Progenitor cell of endocrine pancreas (in vitro differentiated cells): ENCODE measurements at regions not wholly inside any gene's neighbourhood (a gene's known extent, or its start where the extent isn't known, plus 50 kb on each side); places are given as distances from the start of the nearest gene placed in this dataset.
"Not testable (repeated sequence)": the region's sequence is repeated elsewhere in the genome, so short reads cannot be mapped to it uniquely, and the experiment has no call there.

Experiments used
- DNase-seq: peaks from one replicate; pipeline ENCODE4 v3.0.0; 2021; ENCODE audit warnings: low spot score; ENCODE audit not compliant: unreplicated experiment
- H3K27ac Mint-ChIP-seq: 2 replicates; pipeline ENCODE4 v1.8.0; 2021; ENCODE audit warnings: mild to moderate bottlenecking, moderate library complexity, mixed read lengths
- H3K27me3 Mint-ChIP-seq: 2 replicates; pipeline ENCODE4 v1.8.0; 2021; ENCODE audit warnings: mixed read lengths
- H3K36me3 Mint-ChIP-seq: 2 replicates; pipeline ENCODE4 v1.8.0; 2022; ENCODE audit warnings: mixed read lengths; ENCODE audit not compliant: insufficient read depth
- H3K4me1 Mint-ChIP-seq: 2 replicates; pipeline ENCODE4 v1.8.0; 2021; ENCODE audit warnings: low read depth, mixed read lengths
- H3K4me3 Mint-ChIP-seq: 2 replicates; pipeline ENCODE4 v1.8.0; 2021; ENCODE audit warnings: low read depth, mild to moderate bottlenecking, moderate library complexity, mixed read lengths
- H3K9me3 Mint-ChIP-seq: 2 replicates; pipeline ENCODE4 v1.8.0; 2021; ENCODE audit warnings: low read depth, mixed read lengths
- TF ChIP-seq, protein P1 (sequence below): fragments of 200-600 bp; sonication (generic); IDR thresholded peaks from one replicate; pipeline ENCODE4 v1.5.0; 2021; ENCODE audit warnings: antibody characterized with exemption, mild to moderate bottlenecking; ENCODE audit not compliant: unreplicated experiment

DNA sequence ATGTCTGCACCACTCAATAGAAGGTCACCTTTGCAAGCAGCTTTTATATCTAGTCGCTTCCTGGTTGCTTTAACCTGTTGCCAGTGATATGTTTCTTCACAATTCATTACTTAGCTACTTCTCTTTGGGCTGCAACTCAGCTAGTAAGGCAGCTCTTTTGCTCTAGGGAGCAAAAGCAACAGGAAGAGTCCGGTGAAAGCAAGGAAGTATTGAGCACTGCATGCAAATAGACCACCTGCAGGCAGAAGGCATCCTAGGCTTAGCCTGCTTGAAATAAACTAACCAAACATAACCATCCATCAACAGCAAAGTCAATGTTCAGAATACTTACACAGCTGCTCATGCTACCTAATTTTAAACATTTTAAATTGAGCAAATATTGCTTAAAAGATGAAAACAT lies 529.2 kb upstream of the LINC00305 start:
- peaks cover 3% of the 10 kb centered on the region for H3K36me3 Mint-ChIP-seq
- H3K27ac Mint-ChIP-seq: no peak overlapping the region
- DNase-seq: no peak
- peaks cover 16% of the 10 kb centered on the region for H3K9me3 Mint-ChIP-seq
- TF ChIP-seq, protein P1, sequence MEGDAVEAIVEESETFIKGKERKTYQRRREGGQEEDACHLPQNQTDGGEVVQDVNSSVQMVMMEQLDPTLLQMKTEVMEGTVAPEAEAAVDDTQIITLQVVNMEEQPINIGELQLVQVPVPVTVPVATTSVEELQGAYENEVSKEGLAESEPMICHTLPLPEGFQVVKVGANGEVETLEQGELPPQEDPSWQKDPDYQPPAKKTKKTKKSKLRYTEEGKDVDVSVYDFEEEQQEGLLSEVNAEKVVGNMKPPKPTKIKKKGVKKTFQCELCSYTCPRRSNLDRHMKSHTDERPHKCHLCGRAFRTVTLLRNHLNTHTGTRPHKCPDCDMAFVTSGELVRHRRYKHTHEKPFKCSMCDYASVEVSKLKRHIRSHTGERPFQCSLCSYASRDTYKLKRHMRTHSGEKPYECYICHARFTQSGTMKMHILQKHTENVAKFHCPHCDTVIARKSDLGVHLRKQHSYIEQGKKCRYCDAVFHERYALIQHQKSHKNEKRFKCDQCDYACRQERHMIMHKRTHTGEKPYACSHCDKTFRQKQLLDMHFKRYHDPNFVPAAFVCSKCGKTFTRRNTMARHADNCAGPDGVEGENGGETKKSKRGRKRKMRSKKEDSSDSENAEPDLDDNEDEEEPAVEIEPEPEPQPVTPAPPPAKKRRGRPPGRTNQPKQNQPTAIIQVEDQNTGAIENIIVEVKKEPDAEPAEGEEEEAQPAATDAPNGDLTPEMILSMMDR: no peak
- H3K4me3 Mint-ChIP-seq: no peak overlapping the region
- H3K4me1 Mint-ChIP-seq: peaks cover 10% of the 10 kb centered on the region
- peaks cover 3% of the 10 kb centered on the region for H3K27me3 Mint-ChIP-seq

DNA sequence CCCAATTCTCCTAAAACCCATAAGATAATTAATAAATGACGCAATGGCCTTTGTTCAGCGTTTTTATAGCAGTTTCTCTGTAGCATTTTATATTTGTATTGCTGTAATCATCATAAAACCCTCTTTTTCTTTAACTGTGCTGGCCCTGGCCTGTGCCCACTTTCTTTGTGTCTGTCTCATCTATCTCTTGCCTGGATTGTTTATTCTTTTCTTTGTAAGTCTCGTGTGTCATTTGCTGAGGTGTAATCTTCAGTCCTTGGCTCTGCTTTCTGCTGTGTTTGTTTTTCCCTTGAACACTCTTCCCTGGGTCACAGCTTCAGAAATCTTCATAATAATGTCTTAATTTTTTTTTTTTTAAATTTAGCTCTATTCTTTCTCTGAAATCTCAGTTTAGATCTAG lies 525.8 kb upstream of the LINC00305 start:
- TF ChIP-seq, protein P1: no peak
- Mint-ChIP-seq H3K9me3 (peaks cover 10% of the 10 kb centered on the region), H3K27ac (no peak overlapping the region), H3K36me3 (no peaks in the 10 kb centered on the region), H3K4me3 (no peak overlapping the region), H3K4me1 (peaks cover 10% of the 10 kb centered on the region), H3K27me3 (no peaks in the 10 kb centered on the region)
- no peak for DNase-seq

DNA sequence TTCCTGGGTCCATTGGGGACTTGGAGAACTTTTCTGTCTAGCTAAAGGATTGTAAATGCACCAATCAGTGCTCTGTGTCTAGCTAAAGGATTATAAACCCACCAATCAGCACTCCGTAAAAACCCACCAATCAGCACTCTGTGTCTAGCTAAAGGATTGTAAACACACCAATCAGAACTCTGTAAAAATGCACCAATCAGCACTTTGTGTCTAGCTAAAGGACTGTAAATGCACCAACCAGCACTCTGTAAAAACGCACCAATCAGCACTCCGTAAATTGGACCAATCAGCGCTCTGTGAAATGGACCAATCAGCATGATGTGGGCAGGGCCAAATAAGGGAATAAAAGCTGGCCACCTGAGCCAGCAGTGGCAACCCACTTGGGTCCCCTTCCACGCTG lies 522.4 kb upstream of the LINC00305 start:
- H3K9me3 Mint-ChIP-seq, H3K36me3 Mint-ChIP-seq, H3K4me1 Mint-ChIP-seq, H3K27me3 Mint-ChIP-seq, H3K27ac Mint-ChIP-seq, DNase-seq, H3K4me3 Mint-ChIP-seq: not testable (repeated sequence)

DNA sequence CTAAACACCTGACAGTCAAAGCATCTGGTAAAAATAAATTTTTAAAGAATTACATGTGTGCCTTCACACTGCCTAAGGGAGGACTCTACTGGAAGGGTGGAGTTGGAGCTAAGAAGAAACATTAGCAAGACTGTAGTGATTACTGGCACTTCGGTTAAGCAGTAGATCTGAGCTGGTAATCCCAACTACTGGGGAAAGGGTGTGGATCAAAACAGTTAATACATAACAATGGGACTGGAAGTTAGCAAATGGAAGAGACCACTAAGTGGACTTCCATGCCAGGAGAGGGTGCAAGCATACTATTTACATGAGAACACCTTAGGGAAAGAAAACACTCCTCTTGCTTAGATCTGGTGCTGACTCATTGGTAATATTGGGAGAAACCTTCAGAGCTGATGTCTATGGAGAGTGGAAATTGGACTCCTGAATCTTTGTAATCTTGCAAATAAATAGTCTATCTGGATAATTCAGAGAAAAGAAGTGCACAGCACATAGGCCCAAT lies 519.6 kb upstream of the LINC00305 start:
- peaks cover 3% of the 10 kb centered on the region for H3K4me1 Mint-ChIP-seq

DNA sequence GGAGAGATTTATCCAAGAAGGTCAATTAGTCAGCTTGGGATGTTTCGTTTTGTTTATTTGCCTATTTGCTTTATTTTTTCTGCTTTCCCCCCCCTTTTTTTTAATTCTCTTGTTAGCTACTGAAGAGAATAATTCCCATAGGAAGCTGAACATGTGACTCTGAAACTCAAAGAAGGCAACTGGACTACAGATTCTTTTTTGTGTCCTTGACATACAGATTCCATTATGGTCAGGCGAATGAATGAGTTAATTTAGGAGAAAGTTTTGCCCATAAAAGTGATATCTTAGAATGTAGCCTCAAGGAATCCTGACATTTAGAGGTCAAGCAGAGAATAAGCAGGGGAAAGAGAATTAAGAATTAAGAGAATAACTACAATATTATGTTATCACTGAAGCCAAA lies 514.2 kb upstream of the LINC00305 start:
- no peak for DNase-seq
- no peaks in the 10 kb centered on the region for H3K27me3 Mint-ChIP-seq
- TF ChIP-seq, protein P1: no peak
- H3K36me3 Mint-ChIP-seq: no peaks in the 10 kb centered on the region
- H3K27ac Mint-ChIP-seq: no peak overlapping the region
- H3K4me3 Mint-ChIP-seq: no peak overlapping the region
- H3K4me1 Mint-ChIP-seq: peaks cover 3% of the 10 kb centered on the region
- H3K9me3 Mint-ChIP-seq: no peaks in the 10 kb centered on the region

More for the DNA sequence above, 519.6 kb upstream of the LINC00305 start:
- H3K4me3 Mint-ChIP-seq: no peak overlapping the region
- peaks cover 6% of the 10 kb centered on the region for H3K9me3 Mint-ChIP-seq
- no peak overlapping the region for H3K27ac Mint-ChIP-seq
- H3K36me3 Mint-ChIP-seq: no peaks in the 10 kb centered on the region
- no peaks in the 10 kb centered on the region for H3K27me3 Mint-ChIP-seq
- DNase-seq: no peak
- TF ChIP-seq, protein P1: no peak

DNA sequence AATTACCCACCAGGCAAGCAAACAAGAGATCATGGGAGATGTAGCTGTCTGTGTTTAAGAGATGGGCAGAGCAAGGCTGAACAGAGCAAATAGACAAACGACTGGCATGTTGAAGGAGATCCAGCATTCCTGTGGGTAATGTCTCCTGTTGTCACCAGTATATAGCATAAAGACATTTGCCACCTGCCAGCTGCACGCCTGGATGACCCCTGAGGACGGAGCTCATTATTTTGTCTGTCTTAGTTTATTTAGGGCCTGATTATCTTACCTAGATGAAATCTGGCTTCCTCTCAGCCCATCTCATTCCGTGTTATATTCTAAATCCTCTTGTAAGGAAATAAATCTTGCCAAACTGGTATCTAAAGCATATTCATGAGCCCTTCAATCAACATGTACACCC lies 510.3 kb upstream of the LINC00305 start:
- H3K27me3 Mint-ChIP-seq: no peaks in the 10 kb centered on the region
- H3K4me3 Mint-ChIP-seq: no peak overlapping the region
- DNase-seq: no peak
- no peak overlapping the region for H3K27ac Mint-ChIP-seq
- H3K9me3 Mint-ChIP-seq: no peaks in the 10 kb centered on the region
- TF ChIP-seq, protein P1: no peak
- no peaks in the 10 kb centered on the region for H3K36me3 Mint-ChIP-seq
- no peaks in the 10 kb centered on the region for H3K4me1 Mint-ChIP-seq
